OCI-LY7 (cell line): ENCODE measurements at regions not wholly inside any gene's neighbourhood (a gene's known extent, or its start where the extent isn't known, plus 50 kb on each side); places are given as distances from the start of the nearest gene placed in this dataset.

Experiments used
- BruUV-seq: library from RNA; stranded (reverse); fragments of 400-500 nt; replicated peaks from 2 replicates; lab custom pipeline; 2021; lab: Mats Ljungman, UMichigan
- CTCF ChIA-PET: fragments of 300-600 bp; sonication (Branson Sonifier 250); formaldehyde crosslinking; loops from one replicate; lab custom pipeline; 2022; ENCODE audit warnings: antibody characterized with exemption; ENCODE audit not compliant: unreplicated experiment; lab: Charles Lee
- POLR2A ChIA-PET: fragments of 300-600 bp; sonication (Branson Sonifier 250); formaldehyde crosslinking; loops from one replicate; lab custom pipeline; 2022; ENCODE audit warnings: antibody characterized with exemption; lab: Charles Lee
- DNase-seq: peaks from one replicate; pipeline ENCODE4 v3.0.0-alpha.2; 2015; ENCODE audit warnings: low spot score
- H2AFZ ChIP-seq: fragments of 200-600 bp; sonication (generic), shearing (Covaris generic); 2 replicates; pipeline ENCODE4 v1.6.1; 2014; ENCODE audit warnings: mild to moderate bottlenecking, antibody characterized with exemption, low read length, moderate library complexity
- H3K27ac ChIP-seq: fragments of 200-600 bp; sonication (generic); 2 replicates; pipeline ENCODE4 v1.5.1; 2014; ENCODE audit warnings: mixed run types, low read depth, mild to moderate bottlenecking, moderate library complexity, low read length, inconsistent platforms; ENCODE audit not compliant: poor library complexity, severe bottlenecking
- H3K36me3 ChIP-seq: fragments of 200-600 bp; sonication (generic); 2 replicates; pipeline ENCODE4 v1.6.1; 2014; ENCODE audit warnings: mild to moderate bottlenecking, antibody characterized with exemption, low read length, moderate library complexity, mixed read lengths; ENCODE audit not compliant: insufficient read depth
- H3K4me1 ChIP-seq: fragments of 200-600 bp; sonication (generic); 2 replicates; pipeline ENCODE4 v1.5.1; 2014; ENCODE audit warnings: mild to moderate bottlenecking, low read length; ENCODE audit not compliant: insufficient read depth, poor library complexity, severe bottlenecking
- H3K4me2 ChIP-seq: fragments of 200-600 bp; sonication (generic); 2 replicates; pipeline ENCODE4 v1.6.1; 2014; ENCODE audit warnings: mild to moderate bottlenecking, low read length
- H3K4me3 ChIP-seq: fragments of 200-600 bp; sonication (generic); 2 replicates; pipeline ENCODE4 v1.5.1; 2014; ENCODE audit warnings: mild to moderate bottlenecking, low read depth, low read length; ENCODE audit not compliant: poor library complexity, severe bottlenecking
- H3K79me2 ChIP-seq: fragments of 200-600 bp; sonication (generic); 2 replicates; pipeline ENCODE4 v1.6.1; 2016; ENCODE audit warnings: low read depth, mild to moderate bottlenecking, low read length, moderate library complexity, mixed read lengths; ENCODE audit not compliant: insufficient read depth
- H3K9me2 ChIP-seq: fragments of 200-600 bp; sonication (generic); 2 replicates; pipeline ENCODE4 v1.6.1; 2016; ENCODE audit warnings: mild to moderate bottlenecking, low read length, mixed read lengths; ENCODE audit not compliant: insufficient read depth
- H3K9me3 ChIP-seq: fragments of 200-600 bp; sonication (generic); 2 replicates; pipeline ENCODE4 v1.6.1; 2014; ENCODE audit warnings: mild to moderate bottlenecking, mixed run types, low read length, mixed read lengths
- H4K20me1 ChIP-seq: fragments of 200-600 bp; sonication (generic); 2 replicates; pipeline ENCODE4 v1.6.1; 2014; ENCODE audit warnings: mild to moderate bottlenecking, antibody characterized with exemption, low read length, moderate library complexity, mixed read lengths; ENCODE audit not compliant: insufficient read depth
- EZH2phosphoT487 ChIP-seq: fragments of 200-600 bp; sonication (generic); IDR thresholded peaks from 2 replicates; pipeline ENCODE4 v1.6.1; 2018; ENCODE audit warnings: low read depth, borderline replicate concordance, mild to moderate bottlenecking, mixed run types, antibody characterized with exemption, low read length, moderate library complexity, mixed read lengths
- intact Hi-C: fragments of 100-400 bp; cut with micrococcal nuclease; formaldehyde crosslinking; loops from one replicate; pipeline ENCODE4 v1.10.0; 2022; ENCODE audit not compliant: unreplicated experiment
- TF ChIP-seq, protein P1 (sequence below): fragments of 200-600 bp; sonication (generic); conservative IDR thresholded peaks from 2 replicates; pipeline ENCODE4 v1.5.1; 2014; ENCODE audit warnings: mild to moderate bottlenecking, antibody characterized with exemption, low read length, moderate library complexity, mixed read lengths

DNA sequence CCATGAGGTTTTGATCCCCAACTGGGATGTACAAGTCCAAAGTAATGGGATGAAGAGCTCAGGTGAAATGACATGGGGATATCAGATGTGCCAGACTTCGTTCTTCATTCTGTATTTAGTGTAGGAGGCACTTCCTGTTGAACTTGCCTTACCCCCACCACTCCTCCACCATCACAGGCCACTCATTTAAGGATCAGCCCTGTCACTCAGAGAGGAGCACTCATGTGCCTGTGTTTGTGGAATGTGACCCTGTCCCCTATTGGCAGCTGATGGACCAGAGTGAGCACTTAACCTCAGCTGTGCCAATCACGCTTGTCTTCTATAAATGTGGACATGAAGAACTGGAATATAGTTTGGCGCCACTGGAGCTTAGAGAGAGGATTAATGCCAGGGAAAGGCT is 91.4 kb upstream of the CTTNBP2NL start:
- no peaks in the 10 kb centered on the region for H4K20me1 ChIP-seq
- CTCF ChIA-PET: no interaction called here
- H3K4me3 ChIP-seq: no peak overlapping the region
- H3K9me2 ChIP-seq: no peaks in the 10 kb centered on the region
- no peak for DNase-seq
- H3K4me2 ChIP-seq: no peak overlapping the region
- H3K9me3 ChIP-seq: no peaks in the 10 kb centered on the region
- TF ChIP-seq, protein P1, sequence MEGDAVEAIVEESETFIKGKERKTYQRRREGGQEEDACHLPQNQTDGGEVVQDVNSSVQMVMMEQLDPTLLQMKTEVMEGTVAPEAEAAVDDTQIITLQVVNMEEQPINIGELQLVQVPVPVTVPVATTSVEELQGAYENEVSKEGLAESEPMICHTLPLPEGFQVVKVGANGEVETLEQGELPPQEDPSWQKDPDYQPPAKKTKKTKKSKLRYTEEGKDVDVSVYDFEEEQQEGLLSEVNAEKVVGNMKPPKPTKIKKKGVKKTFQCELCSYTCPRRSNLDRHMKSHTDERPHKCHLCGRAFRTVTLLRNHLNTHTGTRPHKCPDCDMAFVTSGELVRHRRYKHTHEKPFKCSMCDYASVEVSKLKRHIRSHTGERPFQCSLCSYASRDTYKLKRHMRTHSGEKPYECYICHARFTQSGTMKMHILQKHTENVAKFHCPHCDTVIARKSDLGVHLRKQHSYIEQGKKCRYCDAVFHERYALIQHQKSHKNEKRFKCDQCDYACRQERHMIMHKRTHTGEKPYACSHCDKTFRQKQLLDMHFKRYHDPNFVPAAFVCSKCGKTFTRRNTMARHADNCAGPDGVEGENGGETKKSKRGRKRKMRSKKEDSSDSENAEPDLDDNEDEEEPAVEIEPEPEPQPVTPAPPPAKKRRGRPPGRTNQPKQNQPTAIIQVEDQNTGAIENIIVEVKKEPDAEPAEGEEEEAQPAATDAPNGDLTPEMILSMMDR: no peak
- no peak for TF ChIP-seq EZH2phosphoT487
- intact Hi-C loops: loop anchor here (5.0 kb wide), 1 partner anchor 63 kb away; no protein-coding TSS in a partner anchor
- no peaks in the 10 kb centered on the region for H3K4me1 ChIP-seq
- POLR2A ChIA-PET: no interaction called here
- H2AFZ ChIP-seq: no peak overlapping the region
- H3K79me2 ChIP-seq: no peaks in the 10 kb centered on the region
- no peaks in the 10 kb centered on the region for H3K36me3 ChIP-seq
- BruUV-seq: no TSS peak
- H3K27ac ChIP-seq: no peak overlapping the region

DNA sequence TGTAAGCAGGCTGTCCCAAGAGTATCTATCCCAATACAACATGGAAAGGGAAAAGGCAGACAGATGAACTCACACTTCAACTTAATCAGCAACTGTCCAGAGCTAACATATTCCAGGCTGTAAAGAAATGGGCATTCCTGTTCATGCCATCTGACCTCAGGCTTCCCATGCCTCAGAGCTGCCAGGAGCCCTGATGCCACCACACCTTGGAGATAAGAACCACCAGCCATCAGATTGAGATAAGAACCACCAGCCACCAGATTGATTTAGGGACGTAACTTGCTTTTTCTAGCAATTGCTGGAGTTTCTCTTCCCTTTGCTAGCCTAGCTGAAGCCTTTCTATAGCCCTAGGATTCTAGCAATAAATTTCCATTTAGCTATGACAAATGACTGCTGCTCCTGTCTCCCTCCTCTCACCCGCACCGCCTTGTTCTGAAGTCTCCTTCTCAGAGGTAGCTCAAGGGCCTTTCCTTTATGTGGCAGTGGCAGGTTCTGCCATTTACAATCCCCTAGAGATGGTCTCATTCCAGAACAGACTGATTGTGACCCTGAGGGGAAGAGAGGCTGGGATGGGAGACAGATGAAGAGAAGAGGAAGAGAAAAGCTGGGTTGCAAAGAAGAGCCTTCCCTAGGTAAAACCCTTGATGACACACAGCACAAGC is 88.0 kb upstream of the CTTNBP2NL start:
- H3K79me2 ChIP-seq: no peaks in the 10 kb centered on the region
- no peak for TF ChIP-seq EZH2phosphoT487
- TF ChIP-seq, protein P1: no peak
- H3K9me2 ChIP-seq: no peaks in the 10 kb centered on the region
- CTCF ChIA-PET: no interaction called here
- BruUV-seq: no TSS peak
- no peaks in the 10 kb centered on the region for H4K20me1 ChIP-seq
- H3K27ac ChIP-seq: no peak overlapping the region
- no peak for DNase-seq
- H3K4me1 ChIP-seq: no peaks in the 10 kb centered on the region
- intact Hi-C loops: no loop called here
- no peak overlapping the region for H3K4me3 ChIP-seq
- POLR2A ChIA-PET: interaction anchor here (0.7 to 1.0 kb wide), 3 partner anchors 30 to 491 kb away, joined by 3 read pairs; no protein-coding TSS in a partner anchor
- no peak overlapping the region for H3K4me2 ChIP-seq
- no peaks in the 10 kb centered on the region for H3K36me3 ChIP-seq
- H3K9me3 ChIP-seq: no peaks in the 10 kb centered on the region
- no peak overlapping the region for H2AFZ ChIP-seq

DNA sequence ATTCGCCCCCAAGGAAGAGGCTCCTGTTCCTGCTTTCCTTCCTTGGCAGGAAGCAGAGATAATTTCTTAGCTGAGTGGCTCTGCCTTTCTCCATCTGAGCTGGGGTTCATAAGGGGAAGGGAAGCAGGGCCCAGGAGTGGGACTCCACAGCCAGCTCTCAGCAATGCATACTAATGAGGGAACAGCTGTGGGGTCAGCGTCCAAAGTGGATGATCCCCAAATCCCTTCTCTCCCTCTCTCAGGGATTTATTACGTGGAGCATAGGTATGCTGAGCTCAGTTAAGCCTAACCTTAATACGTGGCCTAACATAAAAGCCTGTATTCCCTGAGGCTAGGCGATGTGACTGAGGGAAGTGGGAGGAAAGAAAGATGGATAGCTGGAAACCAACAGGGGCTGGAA is 87.3 kb upstream of the CTTNBP2NL start:
- no peaks in the 10 kb centered on the region for H3K9me3 ChIP-seq
- CTCF ChIA-PET: no interaction called here
- H3K4me1 ChIP-seq: no peaks in the 10 kb centered on the region
- DNase-seq: no peak
- POLR2A ChIA-PET: interaction anchor here (0.7 kb wide), 1 partner anchor 492 kb away, joined by 3 read pairs; no protein-coding TSS in a partner anchor
- H4K20me1 ChIP-seq: no peaks in the 10 kb centered on the region
- no peak overlapping the region for H3K4me2 ChIP-seq
- no peak overlapping the region for H2AFZ ChIP-seq
- no peaks in the 10 kb centered on the region for H3K79me2 ChIP-seq
- no TSS peak for BruUV-seq
- TF ChIP-seq, protein P1: no peak
- TF ChIP-seq EZH2phosphoT487: no peak
- no peaks in the 10 kb centered on the region for H3K36me3 ChIP-seq
- intact Hi-C loops: no loop called here
- no peak overlapping the region for H3K4me3 ChIP-seq
- H3K9me2 ChIP-seq: no peaks in the 10 kb centered on the region
- H3K27ac ChIP-seq: no peak overlapping the region
